KMS-11 (cell line): ENCODE measurements at regions not wholly inside any gene's neighbourhood (a gene's known extent, or its start where the extent isn't known, plus 50 kb on each side); places are given as distances from the start of the nearest gene placed in this dataset.

Experiments used
- H2AFZ ChIP-seq: fragments of 200-600 bp; sonication (generic); 2 replicates; pipeline ENCODE4 v1.6.1; 2016; ENCODE audit warnings: antibody characterized with exemption, mixed run types, low read depth
- H3K27ac ChIP-seq: fragments of 200-600 bp; sonication (generic); 2 replicates; pipeline ENCODE4 v1.6.1; 2016; ENCODE audit warnings: mild to moderate bottlenecking, mixed run types
- H3K27me3 ChIP-seq: fragments of 200-600 bp; sonication (generic); 2 replicates; pipeline ENCODE4 v1.6.1; 2017; ENCODE audit warnings: mild to moderate bottlenecking, low read depth, mixed run types, moderate library complexity; ENCODE audit not compliant: insufficient read depth
- H3K36me3 ChIP-seq: fragments of 200-600 bp; sonication (generic); 2 replicates; pipeline ENCODE4 v1.6.1; 2017; ENCODE audit warnings: mild to moderate bottlenecking, mixed run types; ENCODE audit not compliant: insufficient read depth
- H3K4me1 ChIP-seq: fragments of 200-600 bp; sonication (generic); 2 replicates; pipeline ENCODE4 v1.6.1; 2016; ENCODE audit warnings: mild to moderate bottlenecking, low read depth, mixed run types; ENCODE audit not compliant: poor library complexity, severe bottlenecking
- H3K4me2 ChIP-seq: fragments of 200-600 bp; sonication (generic); 2 replicates; pipeline ENCODE4 v1.7.0; 2016; ENCODE audit warnings: mild to moderate bottlenecking, mixed run types
- H3K4me3 ChIP-seq: fragments of 200-600 bp; sonication (generic); IDR thresholded peaks from 2 replicates; pipeline ENCODE4 v1.6.1; 2017; ENCODE audit warnings: low read depth, low read length, mixed read lengths; ENCODE audit not compliant: insufficient read depth
- H3K79me2 ChIP-seq: fragments of 200-600 bp; sonication (generic); 2 replicates; pipeline ENCODE4 v1.6.1; 2016; ENCODE audit warnings: low read depth, mixed run types; ENCODE audit not compliant: insufficient read depth
- H3K9ac ChIP-seq: fragments of 200-600 bp; sonication (generic); 2 replicates; pipeline ENCODE4 v1.6.1; 2016; ENCODE audit warnings: mild to moderate bottlenecking, mixed run types
- H4K20me1 ChIP-seq: fragments of 200-600 bp; sonication (generic); 2 replicates; pipeline ENCODE4 v1.6.1; 2016; ENCODE audit warnings: mild to moderate bottlenecking, mixed run types; ENCODE audit not compliant: insufficient read depth
- TF ChIP-seq, protein P1 (sequence below): fragments of 200-600 bp; sonication (generic); conservative IDR thresholded peaks from 2 replicates; pipeline ENCODE4 v1.6.1; 2017; ENCODE audit warnings: low read depth, mild to moderate bottlenecking, antibody characterized with exemption, low read length, moderate library complexity, mixed read lengths

DNA sequence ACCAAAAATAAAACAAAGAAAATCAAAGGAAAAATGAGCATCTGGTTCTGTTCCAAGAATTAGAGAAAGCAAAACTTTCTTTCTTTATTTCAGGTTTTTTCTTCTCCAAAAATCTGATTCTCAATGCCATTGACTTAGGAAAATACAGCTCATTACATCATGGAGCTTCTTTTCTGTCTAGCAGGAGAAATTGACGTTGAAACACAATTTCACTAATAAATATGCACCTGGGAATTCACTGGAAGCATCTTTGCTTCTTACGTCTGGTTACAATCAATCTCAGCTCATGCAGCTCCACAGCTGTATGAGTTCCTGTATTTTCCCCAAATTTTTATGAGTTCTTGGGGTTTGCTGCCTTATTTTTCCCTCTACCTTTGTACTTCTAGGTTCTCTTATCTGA, 1568.6 kb upstream of the GOT2 start:
- H3K4me1 ChIP-seq, result no peaks in the 10 kb centered on the region
- no peak overlapping the region for H3K27ac ChIP-seq
- H4K20me1 ChIP-seq, result no peaks in the 10 kb centered on the region
- no peak overlapping the region for H3K9ac ChIP-seq
- H2AFZ ChIP-seq, result no peak overlapping the region
- H3K27me3 ChIP-seq, result no peaks in the 10 kb centered on the region
- H3K4me3 ChIP-seq, result no peak overlapping the region
- H3K36me3 ChIP-seq, result no peaks in the 10 kb centered on the region
- TF ChIP-seq, protein P1, sequence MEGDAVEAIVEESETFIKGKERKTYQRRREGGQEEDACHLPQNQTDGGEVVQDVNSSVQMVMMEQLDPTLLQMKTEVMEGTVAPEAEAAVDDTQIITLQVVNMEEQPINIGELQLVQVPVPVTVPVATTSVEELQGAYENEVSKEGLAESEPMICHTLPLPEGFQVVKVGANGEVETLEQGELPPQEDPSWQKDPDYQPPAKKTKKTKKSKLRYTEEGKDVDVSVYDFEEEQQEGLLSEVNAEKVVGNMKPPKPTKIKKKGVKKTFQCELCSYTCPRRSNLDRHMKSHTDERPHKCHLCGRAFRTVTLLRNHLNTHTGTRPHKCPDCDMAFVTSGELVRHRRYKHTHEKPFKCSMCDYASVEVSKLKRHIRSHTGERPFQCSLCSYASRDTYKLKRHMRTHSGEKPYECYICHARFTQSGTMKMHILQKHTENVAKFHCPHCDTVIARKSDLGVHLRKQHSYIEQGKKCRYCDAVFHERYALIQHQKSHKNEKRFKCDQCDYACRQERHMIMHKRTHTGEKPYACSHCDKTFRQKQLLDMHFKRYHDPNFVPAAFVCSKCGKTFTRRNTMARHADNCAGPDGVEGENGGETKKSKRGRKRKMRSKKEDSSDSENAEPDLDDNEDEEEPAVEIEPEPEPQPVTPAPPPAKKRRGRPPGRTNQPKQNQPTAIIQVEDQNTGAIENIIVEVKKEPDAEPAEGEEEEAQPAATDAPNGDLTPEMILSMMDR, result no peak
- H3K79me2 ChIP-seq, result no peaks in the 10 kb centered on the region
- H3K4me2 ChIP-seq, result no peak overlapping the region

DNA sequence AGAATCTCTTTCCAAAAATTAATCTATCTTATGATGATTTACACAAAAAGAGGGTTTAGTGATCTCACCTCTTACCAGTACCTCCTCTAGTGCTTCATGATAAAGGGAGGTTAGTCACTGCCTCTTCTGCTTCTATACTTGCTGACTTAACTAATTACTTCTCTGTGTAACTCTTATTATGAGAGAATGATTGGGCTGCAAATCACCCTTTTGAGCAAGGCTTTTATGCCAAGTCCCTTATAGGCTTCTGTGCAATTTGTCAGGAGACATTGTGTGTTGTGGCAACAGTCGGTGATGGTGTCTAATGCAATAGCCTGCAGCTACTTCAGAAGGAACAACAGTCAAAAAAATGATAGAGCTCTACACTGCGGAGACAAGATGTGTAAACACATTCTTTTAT, 1568.1 kb upstream of the GOT2 start:
- TF ChIP-seq, protein P1, result no peak
- no peak overlapping the region for H3K27ac ChIP-seq
- H2AFZ ChIP-seq, result no peak overlapping the region
- no peaks in the 10 kb centered on the region for H4K20me1 ChIP-seq
- H3K79me2 ChIP-seq, result no peaks in the 10 kb centered on the region
- no peak overlapping the region for H3K4me3 ChIP-seq
- H3K9ac ChIP-seq, result no peak overlapping the region
- H3K36me3 ChIP-seq, result no peaks in the 10 kb centered on the region
- no peak overlapping the region for H3K4me2 ChIP-seq
- no peaks in the 10 kb centered on the region for H3K27me3 ChIP-seq
- H3K4me1 ChIP-seq, result no peaks in the 10 kb centered on the region

DNA sequence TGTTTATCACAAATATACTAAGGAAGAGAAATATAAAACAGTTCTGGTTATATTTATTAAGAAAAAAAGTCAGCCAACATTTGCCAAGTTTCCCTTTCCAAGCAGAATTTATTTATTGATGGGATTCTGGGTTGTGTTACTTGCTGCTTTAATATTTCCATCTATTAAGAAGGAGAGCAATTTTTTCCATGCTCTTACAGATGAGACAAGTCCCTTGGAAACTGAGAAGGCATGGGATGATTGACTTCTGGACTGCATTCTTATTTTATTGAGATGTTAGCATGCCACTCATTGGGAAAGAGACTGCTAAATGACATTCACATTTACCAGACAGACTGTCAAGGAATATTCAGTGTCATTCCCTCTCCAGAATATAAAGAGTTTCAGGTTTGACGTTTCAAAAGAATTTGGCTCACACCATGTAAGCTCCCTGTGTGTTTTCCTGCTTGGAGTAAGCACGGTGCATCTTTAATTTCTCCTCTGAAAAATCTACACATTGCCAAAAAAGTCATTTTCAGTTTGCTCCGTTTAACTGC, 1565.2 kb upstream of the GOT2 start:
- no peak overlapping the region for H3K9ac ChIP-seq
- no peaks in the 10 kb centered on the region for H4K20me1 ChIP-seq
- H3K4me2 ChIP-seq, result no peak overlapping the region
- no peaks in the 10 kb centered on the region for H3K79me2 ChIP-seq
- H2AFZ ChIP-seq, result no peak overlapping the region
- TF ChIP-seq, protein P1, result no peak
- no peaks in the 10 kb centered on the region for H3K4me1 ChIP-seq
- H3K27me3 ChIP-seq, result no peaks in the 10 kb centered on the region
- no peak overlapping the region for H3K27ac ChIP-seq
- H3K4me3 ChIP-seq, result no peak overlapping the region
- H3K36me3 ChIP-seq, result no peaks in the 10 kb centered on the region

DNA sequence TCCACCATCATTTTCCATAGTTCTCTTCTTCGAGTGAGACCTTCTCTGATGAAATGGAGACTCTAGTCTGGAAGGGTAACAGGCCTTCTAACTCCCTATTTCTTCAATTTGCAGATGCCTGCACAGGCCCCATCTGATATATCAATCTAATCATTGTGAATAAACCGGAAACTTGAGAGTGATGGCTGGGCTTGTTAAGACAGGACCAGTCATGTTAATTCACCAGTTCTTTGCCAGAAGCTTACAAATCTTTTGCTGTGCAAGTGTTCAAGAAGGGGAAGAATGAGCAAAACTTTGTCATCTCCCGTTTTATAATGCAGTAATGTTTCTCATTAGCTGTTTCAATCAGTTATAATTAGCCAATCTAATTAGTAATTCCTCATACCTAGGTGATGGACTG, 1561.3 kb upstream of the GOT2 start:
- Histone ChIP-seq H3K27me3 (no peaks in the 10 kb centered on the region), H3K36me3 (no peaks in the 10 kb centered on the region), H3K27ac (no peak overlapping the region), H3K4me2 (no peak overlapping the region), H3K79me2 (no peaks in the 10 kb centered on the region), H4K20me1 (no peaks in the 10 kb centered on the region), H2AFZ (no peak overlapping the region), H3K9ac (no peak overlapping the region), H3K4me1 (no peaks in the 10 kb centered on the region), H3K4me3 (no peak overlapping the region)
- TF ChIP-seq, protein P1, result no peak

DNA sequence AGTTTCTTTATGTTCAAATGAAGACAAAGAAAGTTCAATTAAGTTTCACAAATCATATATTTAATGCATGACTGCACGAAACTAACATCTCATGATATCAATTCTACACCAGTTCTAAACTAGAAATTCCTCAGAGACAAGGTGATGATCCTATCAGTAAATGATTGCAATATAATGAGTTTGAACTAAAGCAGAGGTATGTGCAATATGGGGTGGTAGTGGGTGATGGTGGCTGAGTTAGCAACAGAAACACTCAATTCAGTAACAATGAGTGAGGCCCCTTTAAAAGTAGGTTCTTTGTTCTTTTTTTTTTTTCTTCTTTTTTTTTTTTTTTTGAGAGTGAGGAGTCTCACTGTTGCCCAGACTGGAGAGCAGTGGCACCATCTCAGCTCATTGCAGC, 1551.7 kb upstream of the GOT2 start:
- no peak overlapping the region for H3K27ac ChIP-seq
- H2AFZ ChIP-seq, result no peak overlapping the region
- H3K79me2 ChIP-seq, result no peaks in the 10 kb centered on the region
- H4K20me1 ChIP-seq, result no peaks in the 10 kb centered on the region
- H3K27me3 ChIP-seq, result no peaks in the 10 kb centered on the region
- H3K4me3 ChIP-seq, result no peak overlapping the region
- no peak overlapping the region for H3K9ac ChIP-seq
- H3K36me3 ChIP-seq, result no peaks in the 10 kb centered on the region
- TF ChIP-seq, protein P1, result no peak
- no peak overlapping the region for H3K4me2 ChIP-seq
- no peaks in the 10 kb centered on the region for H3K4me1 ChIP-seq
